ENCODE measurements at regions not wholly inside any gene's neighbourhood (a gene's known extent, or its start where the extent isn't known, plus 50 kb on each side); places are given as distances from the start of the nearest gene placed in this dataset.

GRCh38 chr16:17925761-17926160, 410.8 kb downstream of the NPIPA8 start:
- Histone ChIP-seq H3K9me3 (peaks cover 0 to 17% (median 6%) of the 10 kb centered on the region in 4 donors), H3K4me3 (no peak overlapping the region), H3K27ac (replicated peaks in 1 of 4) (no peak overlapping the region), H3K4me1 (no peaks in the 10 kb centered on the region), H3K27me3 (no peaks in the 10 kb centered on the region), H3K36me3 (no peaks in the 10 kb centered on the region)
- no peak for DNase-seq (ENCODE audit: extremely low spot score)
- 79% methylated on average over 6 of the region's 6 CpGs for WGBS
- TF ChIP-seq, protein P1, sequence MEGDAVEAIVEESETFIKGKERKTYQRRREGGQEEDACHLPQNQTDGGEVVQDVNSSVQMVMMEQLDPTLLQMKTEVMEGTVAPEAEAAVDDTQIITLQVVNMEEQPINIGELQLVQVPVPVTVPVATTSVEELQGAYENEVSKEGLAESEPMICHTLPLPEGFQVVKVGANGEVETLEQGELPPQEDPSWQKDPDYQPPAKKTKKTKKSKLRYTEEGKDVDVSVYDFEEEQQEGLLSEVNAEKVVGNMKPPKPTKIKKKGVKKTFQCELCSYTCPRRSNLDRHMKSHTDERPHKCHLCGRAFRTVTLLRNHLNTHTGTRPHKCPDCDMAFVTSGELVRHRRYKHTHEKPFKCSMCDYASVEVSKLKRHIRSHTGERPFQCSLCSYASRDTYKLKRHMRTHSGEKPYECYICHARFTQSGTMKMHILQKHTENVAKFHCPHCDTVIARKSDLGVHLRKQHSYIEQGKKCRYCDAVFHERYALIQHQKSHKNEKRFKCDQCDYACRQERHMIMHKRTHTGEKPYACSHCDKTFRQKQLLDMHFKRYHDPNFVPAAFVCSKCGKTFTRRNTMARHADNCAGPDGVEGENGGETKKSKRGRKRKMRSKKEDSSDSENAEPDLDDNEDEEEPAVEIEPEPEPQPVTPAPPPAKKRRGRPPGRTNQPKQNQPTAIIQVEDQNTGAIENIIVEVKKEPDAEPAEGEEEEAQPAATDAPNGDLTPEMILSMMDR (IDR thresholded peaks at IDR 0.05) = no peak
- TF ChIP-seq POLR2A (IDR thresholded peaks at IDR 0.05; ENCODE audit: low read depth) = no peak
- TF ChIP-seq EP300 (IDR thresholded peaks at IDR 0.05) = no peak
- TF ChIP-seq POLR2AphosphoS5 (IDR thresholded peaks at IDR 0.05) = no peak
- intact Hi-C loops (cut with DNase I) = no loop called here

DNA sequence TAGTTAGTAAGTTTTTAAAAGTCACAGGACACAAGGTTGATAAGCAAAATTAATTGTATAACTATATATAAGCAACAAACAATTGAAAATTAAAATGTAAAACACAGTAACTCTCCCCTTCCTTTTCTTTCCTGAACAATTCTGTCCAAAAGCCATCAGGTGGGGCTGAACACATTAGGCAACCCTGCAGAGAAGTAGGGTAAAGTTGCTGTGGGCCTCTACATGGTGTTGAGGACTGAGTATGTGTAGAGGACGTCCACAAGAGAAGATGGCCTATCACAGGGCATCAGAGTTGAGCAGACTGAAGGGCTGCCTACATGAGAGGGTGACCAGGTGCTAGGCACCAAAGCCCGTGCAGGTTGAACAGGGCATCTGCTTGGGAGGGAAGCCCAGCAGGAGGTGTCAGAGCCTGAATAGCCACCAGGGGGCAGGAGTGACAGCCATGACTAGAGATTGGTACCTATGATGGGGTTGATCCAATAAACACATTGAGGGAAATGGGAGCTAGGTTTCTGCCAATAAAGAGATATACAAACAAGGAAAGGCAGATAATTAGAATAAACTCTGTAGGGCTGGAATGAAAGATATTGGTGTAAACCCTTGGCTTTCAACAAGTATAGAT, 415.1 kb downstream of the NPIPA8 start:
- Histone ChIP-seq H3K4me3 (no peak overlapping the region), H3K4me1 (no peaks in the 10 kb centered on the region), H3K27me3 (no peaks in the 10 kb centered on the region), H3K36me3 (no peaks in the 10 kb centered on the region), H3K9me3 (peaks cover 0 to 30% (median 18%) of the 10 kb centered on the region in 4 donors), H3K27ac (replicated peaks in 1 of 4) (no peak overlapping the region)
- no peak for TF ChIP-seq POLR2A (IDR thresholded peaks at IDR 0.05; ENCODE audit: low read depth)
- TF ChIP-seq, protein P1 (IDR thresholded peaks at IDR 0.05) = peak in 2 of 3 experiments; percentile 11 to 24
- no peak for DNase-seq (ENCODE audit: extremely low spot score)
- WGBS = 71% methylated on average over 2 of the region's 2 CpGs
- intact Hi-C loops (cut with DNase I) = no loop called here

DNA sequence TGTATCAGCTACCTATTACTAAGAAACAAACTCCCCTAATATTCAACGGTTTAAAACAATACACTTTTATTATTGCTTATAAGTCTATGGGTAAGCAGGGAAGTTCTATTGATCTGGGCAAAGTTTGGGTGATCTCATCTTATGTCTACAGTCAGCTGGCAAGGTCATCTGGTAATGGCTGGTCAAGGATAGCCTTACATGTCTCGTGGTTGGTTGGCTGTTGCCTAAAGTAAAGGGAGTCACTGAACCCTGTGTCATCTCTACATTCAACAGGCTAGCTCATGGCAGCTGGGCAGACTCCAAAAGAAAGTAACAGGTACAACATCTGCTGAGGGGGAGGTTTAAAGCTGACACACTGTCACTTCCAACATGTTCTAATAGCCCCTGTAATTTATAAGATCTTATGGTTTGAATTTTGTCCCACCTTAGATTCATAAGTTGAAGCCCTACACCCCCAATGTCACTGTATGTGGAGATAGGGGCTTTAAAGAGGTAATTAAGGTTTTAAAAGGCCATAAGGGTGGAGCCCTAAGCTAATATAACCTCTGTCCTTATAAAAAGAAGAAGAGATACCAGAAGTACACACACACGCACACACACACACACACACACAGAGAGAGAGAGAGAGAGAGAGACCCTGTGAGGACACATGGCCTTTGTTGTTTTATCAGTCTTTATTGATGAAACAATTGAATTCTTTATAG, 419.1 kb downstream of the NPIPA8 start:
- WGBS = 72% methylated on average over 3 of the region's 3 CpGs
- no peaks in the 10 kb centered on the region for H3K36me3 ChIP-seq
- H3K4me3 ChIP-seq = no peak overlapping the region
- TF ChIP-seq, protein P1 (IDR thresholded peaks at IDR 0.05) = no peak
- TF ChIP-seq POLR2A (IDR thresholded peaks at IDR 0.05; ENCODE audit: low read depth) (no peak), EP300 (IDR thresholded peaks at IDR 0.05) (no peak), POLR2AphosphoS5 (IDR thresholded peaks at IDR 0.05) (no peak)
- H3K27me3 ChIP-seq = no peaks in the 10 kb centered on the region
- H3K9me3 ChIP-seq = peaks cover 0 to 40% (median 28%) of the 10 kb centered on the region in 4 donors
- no peak overlapping the region for H3K27ac ChIP-seq (replicated peaks in 1 of 4)
- no peaks in the 10 kb centered on the region for H3K4me1 ChIP-seq
- no peak for DNase-seq (ENCODE audit: extremely low spot score)
- intact Hi-C loops (cut with DNase I) = no loop called here

GRCh38 chr16:17915791-17916190, 420.7 kb downstream of the NPIPA8 start:
- Histone ChIP-seq H3K4me3 (no peak overlapping the region), H3K27ac (replicated peaks in 1 of 4) (no peak overlapping the region), H3K27me3 (no peaks in the 10 kb centered on the region), H3K4me1 (no peaks in the 10 kb centered on the region), H3K9me3 (peaks cover 0 to 29% (median 25%) of the 10 kb centered on the region in 4 donors), H3K36me3 (no peaks in the 10 kb centered on the region)
- DNase-seq (ENCODE audit: extremely low spot score) = no peak
- TF ChIP-seq EP300 (IDR thresholded peaks at IDR 0.05) (no peak), POLR2A (IDR thresholded peaks at IDR 0.05; ENCODE audit: low read depth) (no peak), POLR2AphosphoS5 (IDR thresholded peaks at IDR 0.05) (no peak)
- TF ChIP-seq, protein P1 (IDR thresholded peaks at IDR 0.05) = no peak
- intact Hi-C loops (cut with DNase I) = no loop called here
- 87% methylated on average over 5 of the region's 5 CpGs for WGBS
